ENCODE measurements at regions not wholly inside any gene's neighbourhood (a gene's known extent, or its start where the extent isn't known, plus 50 kb on each side); places are given as distances from the start of the nearest gene placed in this dataset.
A peak's percentile ranks its signal among the peaks of the same experiment; 100 is the strongest.

- Histone ChIP-seq H3K4me1 (ENCODE audit: insufficient read depth, low read length) (peaks cover 18% of the 10 kb centered on the region), H3K79me2 (ENCODE audit: insufficient read depth, low read length) (no peaks in the 10 kb centered on the region), H2AFZ (ENCODE audit: low read length) (no peak overlapping the region), H3K9me3 (ENCODE audit: low read depth, low read length) (no peaks in the 10 kb centered on the region), H3K4me2 (ENCODE audit: insufficient read depth, low read length) (no peak overlapping the region), H3K36me3 (ENCODE audit: insufficient read depth, low read length) (no peaks in the 10 kb centered on the region), H3K27ac (ENCODE audit: low read depth, low read length) (no peak overlapping the region), H3K27me3 (ENCODE audit: insufficient read depth, low read length) (no peaks in the 10 kb centered on the region), H4K20me1 (ENCODE audit: insufficient read depth, low read length) (no peaks in the 10 kb centered on the region), H3K4me3 (ENCODE audit: insufficient read depth, low read length) (no peak overlapping the region)
- DNase-seq (ENCODE audit: insufficient read length, low spot score, missing footprints): no peak
- TF ChIP-seq, protein P1, sequence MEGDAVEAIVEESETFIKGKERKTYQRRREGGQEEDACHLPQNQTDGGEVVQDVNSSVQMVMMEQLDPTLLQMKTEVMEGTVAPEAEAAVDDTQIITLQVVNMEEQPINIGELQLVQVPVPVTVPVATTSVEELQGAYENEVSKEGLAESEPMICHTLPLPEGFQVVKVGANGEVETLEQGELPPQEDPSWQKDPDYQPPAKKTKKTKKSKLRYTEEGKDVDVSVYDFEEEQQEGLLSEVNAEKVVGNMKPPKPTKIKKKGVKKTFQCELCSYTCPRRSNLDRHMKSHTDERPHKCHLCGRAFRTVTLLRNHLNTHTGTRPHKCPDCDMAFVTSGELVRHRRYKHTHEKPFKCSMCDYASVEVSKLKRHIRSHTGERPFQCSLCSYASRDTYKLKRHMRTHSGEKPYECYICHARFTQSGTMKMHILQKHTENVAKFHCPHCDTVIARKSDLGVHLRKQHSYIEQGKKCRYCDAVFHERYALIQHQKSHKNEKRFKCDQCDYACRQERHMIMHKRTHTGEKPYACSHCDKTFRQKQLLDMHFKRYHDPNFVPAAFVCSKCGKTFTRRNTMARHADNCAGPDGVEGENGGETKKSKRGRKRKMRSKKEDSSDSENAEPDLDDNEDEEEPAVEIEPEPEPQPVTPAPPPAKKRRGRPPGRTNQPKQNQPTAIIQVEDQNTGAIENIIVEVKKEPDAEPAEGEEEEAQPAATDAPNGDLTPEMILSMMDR (IDR thresholded peaks at IDR 0.05; ENCODE audit: extremely low read depth, low read depth, low read length): no peak
Measured at GRCh38 chr2:20137884-20138283, 86.5 kb upstream of the LAPTM4A start.

GRCh38 chr2:20137131-20137571 lies 85.7 kb upstream of the LAPTM4A start:
- peaks cover 18% of the 10 kb centered on the region for H3K4me1 ChIP-seq (ENCODE audit: insufficient read depth, low read length)
- no peak overlapping the region for H2AFZ ChIP-seq (ENCODE audit: low read length)
- no peaks in the 10 kb centered on the region for H3K36me3 ChIP-seq (ENCODE audit: insufficient read depth, low read length)
- no peaks in the 10 kb centered on the region for H4K20me1 ChIP-seq (ENCODE audit: insufficient read depth, low read length)
- no peak overlapping the region for H3K4me3 ChIP-seq (ENCODE audit: insufficient read depth, low read length)
- no peak overlapping the region for H3K27ac ChIP-seq (ENCODE audit: low read depth, low read length)
- H3K4me2 ChIP-seq (ENCODE audit: insufficient read depth, low read length): no peak overlapping the region
- H3K27me3 ChIP-seq (ENCODE audit: insufficient read depth, low read length): no peaks in the 10 kb centered on the region
- H3K9me3 ChIP-seq (ENCODE audit: low read depth, low read length): no peaks in the 10 kb centered on the region
- H3K79me2 ChIP-seq (ENCODE audit: insufficient read depth, low read length): no peaks in the 10 kb centered on the region
- TF ChIP-seq, protein P1 (IDR thresholded peaks at IDR 0.05; ENCODE audit: extremely low read depth, low read depth, low read length): no peak
- no peak for DNase-seq (ENCODE audit: insufficient read length, low spot score, missing footprints)

DNA sequence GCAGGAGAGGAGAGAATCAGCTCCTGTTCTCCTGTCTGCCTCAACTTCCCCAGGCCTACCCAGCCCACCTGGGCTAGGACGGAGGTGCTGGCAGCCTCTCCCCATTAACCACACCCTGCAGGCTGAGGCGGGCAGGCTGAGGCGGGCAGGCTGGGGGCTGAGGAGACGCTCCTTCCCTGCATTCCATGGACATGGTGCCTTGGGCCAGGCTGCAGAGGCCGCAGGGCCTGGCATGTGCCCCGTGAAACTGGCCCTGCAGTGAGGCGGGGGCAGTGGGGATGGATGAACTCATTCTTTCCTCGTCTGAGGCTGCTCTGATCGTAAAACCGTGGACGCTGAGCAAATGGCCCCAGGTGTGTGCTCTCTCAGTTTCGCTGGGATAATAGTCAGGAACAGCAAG lies 84.7 kb upstream of the LAPTM4A start:
- TF ChIP-seq, protein P1 (IDR thresholded peaks at IDR 0.05; ENCODE audit: extremely low read depth, low read depth, low read length): no peak
- no peak overlapping the region for H3K27ac ChIP-seq (ENCODE audit: low read depth, low read length)
- H2AFZ ChIP-seq (ENCODE audit: low read length): no peak overlapping the region

DNA sequence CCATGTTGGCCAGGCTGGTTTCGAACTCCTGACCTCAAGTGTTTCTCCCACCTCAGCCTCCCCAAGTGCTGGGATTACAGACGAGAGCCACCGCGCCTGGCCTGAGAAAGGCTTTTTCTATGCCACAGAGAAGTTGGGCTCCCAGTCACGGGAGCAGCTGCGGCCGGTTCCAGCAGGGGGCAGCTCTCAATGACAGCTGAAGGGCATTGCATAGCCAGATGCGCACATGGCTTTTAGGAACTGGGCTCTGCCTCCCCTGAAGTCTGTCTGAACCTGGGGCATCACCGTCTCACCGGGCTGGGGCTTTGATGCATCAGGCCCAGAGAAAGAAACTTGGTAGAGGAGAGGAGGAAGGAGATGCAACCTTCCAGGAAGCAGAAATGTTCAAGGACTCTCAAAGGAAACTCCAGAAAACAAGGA lies 84.2 kb upstream of the LAPTM4A start:
- H3K27ac ChIP-seq (ENCODE audit: low read depth, low read length): no peak overlapping the region
- DNase-seq (ENCODE audit: insufficient read length, low spot score, missing footprints): peak; percentile 94

More for the DNA sequence above, 84.7 kb upstream of the LAPTM4A start:
- H4K20me1 ChIP-seq (ENCODE audit: insufficient read depth, low read length): no peaks in the 10 kb centered on the region
- H3K4me2 ChIP-seq (ENCODE audit: insufficient read depth, low read length): no peak overlapping the region
- H3K79me2 ChIP-seq (ENCODE audit: insufficient read depth, low read length): no peaks in the 10 kb centered on the region
- H3K9me3 ChIP-seq (ENCODE audit: low read depth, low read length): no peaks in the 10 kb centered on the region
- H3K27me3 ChIP-seq (ENCODE audit: insufficient read depth, low read length): no peaks in the 10 kb centered on the region
- H3K36me3 ChIP-seq (ENCODE audit: insufficient read depth, low read length): no peaks in the 10 kb centered on the region
- DNase-seq (ENCODE audit: insufficient read length, low spot score, missing footprints): no peak
- no peak overlapping the region for H3K4me3 ChIP-seq (ENCODE audit: insufficient read depth, low read length)
- peaks cover 15% of the 10 kb centered on the region for H3K4me1 ChIP-seq (ENCODE audit: insufficient read depth, low read length)

More for the DNA sequence above, 84.2 kb upstream of the LAPTM4A start:
- no peaks in the 10 kb centered on the region for H3K9me3 ChIP-seq (ENCODE audit: low read depth, low read length)
- no peak overlapping the region for H2AFZ ChIP-seq (ENCODE audit: low read length)
- no peak overlapping the region for H3K4me3 ChIP-seq (ENCODE audit: insufficient read depth, low read length)
- H3K4me1 ChIP-seq (ENCODE audit: insufficient read depth, low read length): peaks cover 15% of the 10 kb centered on the region
- no peaks in the 10 kb centered on the region for H3K36me3 ChIP-seq (ENCODE audit: insufficient read depth, low read length)
- no peaks in the 10 kb centered on the region for H3K27me3 ChIP-seq (ENCODE audit: insufficient read depth, low read length)
- no peaks in the 10 kb centered on the region for H3K79me2 ChIP-seq (ENCODE audit: insufficient read depth, low read length)
- no peaks in the 10 kb centered on the region for H4K20me1 ChIP-seq (ENCODE audit: insufficient read depth, low read length)
- H3K4me2 ChIP-seq (ENCODE audit: insufficient read depth, low read length): no peak overlapping the region
- TF ChIP-seq, protein P1 (IDR thresholded peaks at IDR 0.05; ENCODE audit: extremely low read depth, low read depth, low read length): peak; percentile 81

All from osteoblast (primary cell).